Medulla oblongata (tissue), 1 donor: ENCODE measurements at regions not wholly inside any gene's neighbourhood (a gene's known extent, or its start where the extent isn't known, plus 50 kb on each side); places are given as distances from the start of the nearest gene placed in this dataset.

Experiments used
- DNase-seq: peaks from one replicate; pipeline ENCODE4 v3.0.0-alpha.2; 2015; ENCODE audit errors: extremely low spot score

DNA sequence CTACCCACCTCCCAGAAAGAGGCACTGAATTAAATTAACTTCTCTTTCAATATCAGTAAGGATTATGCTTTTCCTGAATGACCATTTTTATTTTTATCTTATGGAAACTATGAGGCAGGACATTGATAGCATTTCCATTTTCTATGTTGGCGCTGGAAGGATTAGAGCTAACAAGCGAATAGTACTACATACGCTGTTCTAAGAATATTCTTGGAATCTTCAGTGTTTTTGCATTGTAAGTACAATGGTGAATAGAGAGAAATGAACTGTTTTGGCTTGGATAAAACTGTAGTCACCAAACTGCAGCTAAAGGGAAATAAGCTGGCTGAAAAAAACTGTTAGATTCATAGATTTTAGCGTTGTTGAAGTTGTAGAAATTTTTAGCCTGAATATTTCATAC lies 779.0 kb upstream of the ADGRL4 start:
- DNase-seq, result no peak

DNA sequence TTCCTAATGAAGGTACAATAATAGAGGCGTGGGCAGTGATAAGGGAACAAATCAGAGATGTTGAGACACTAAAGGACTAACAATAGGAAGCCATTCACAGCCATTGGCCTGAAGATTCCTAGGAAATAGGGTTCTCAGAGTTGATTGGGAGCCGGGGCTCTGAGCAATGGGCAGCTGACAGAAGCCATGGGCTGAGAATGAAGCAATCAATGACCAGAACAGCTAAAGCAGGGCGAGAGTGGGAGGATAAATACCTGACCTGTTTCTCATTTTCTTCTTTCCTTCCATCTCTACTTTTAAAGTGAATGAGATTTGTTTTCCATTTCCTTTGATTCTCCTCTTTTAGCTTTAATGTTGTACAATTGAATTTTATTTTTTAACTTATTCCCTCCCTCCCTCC lies 774.7 kb upstream of the ADGRL4 start:
- DNase-seq, result no peak

- no peak for DNase-seq
Observed at GRCh38 chr1:79777481-79778219, 771.1 kb upstream of the ADGRL4 start.

DNA sequence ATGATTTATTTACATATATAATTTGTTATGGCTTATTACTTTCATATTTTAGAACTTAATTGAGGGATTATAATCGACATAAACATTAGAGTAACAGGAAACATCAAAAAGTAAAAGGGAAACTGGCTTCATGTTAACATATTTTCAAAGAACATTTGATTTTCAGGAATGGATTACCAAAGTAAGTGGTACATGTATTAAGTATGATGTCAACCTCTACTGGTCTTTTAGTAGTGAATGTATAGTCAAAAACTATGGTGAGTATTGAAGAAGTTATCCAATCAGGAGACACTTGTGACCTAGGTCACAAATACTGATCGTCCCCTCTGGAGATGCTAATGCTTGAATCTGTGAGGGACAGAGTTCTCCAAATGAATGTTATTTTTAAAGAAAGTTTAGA lies 768.9 kb upstream of the ADGRL4 start:
- no peak for DNase-seq

- no peak for DNase-seq
Observed at GRCh38 chr1:79773385-79773784, 766.9 kb upstream of the ADGRL4 start.

DNA sequence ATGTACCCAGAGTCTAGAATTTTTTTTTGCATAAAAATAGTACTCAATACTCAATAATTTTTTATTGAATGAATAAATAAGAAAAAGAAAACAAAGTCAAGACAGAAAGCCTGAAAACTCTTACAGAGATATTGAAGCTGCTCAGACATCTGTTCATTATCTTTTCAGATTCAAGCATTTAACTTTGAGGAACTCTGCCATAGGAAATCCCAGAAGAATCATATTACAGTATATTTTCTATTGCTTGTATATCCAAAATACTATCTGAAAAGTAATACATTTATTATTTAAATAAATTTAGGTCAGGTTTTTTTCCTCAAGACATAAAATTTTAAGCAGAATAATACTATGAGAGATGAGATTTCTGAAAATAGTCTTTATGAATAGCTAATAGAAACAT lies 755.9 kb upstream of the ADGRL4 start:
- no peak for DNase-seq

- no peak for DNase-seq
Observed at GRCh38 chr1:79760531-79760930, 754.0 kb upstream of the ADGRL4 start.

DNA sequence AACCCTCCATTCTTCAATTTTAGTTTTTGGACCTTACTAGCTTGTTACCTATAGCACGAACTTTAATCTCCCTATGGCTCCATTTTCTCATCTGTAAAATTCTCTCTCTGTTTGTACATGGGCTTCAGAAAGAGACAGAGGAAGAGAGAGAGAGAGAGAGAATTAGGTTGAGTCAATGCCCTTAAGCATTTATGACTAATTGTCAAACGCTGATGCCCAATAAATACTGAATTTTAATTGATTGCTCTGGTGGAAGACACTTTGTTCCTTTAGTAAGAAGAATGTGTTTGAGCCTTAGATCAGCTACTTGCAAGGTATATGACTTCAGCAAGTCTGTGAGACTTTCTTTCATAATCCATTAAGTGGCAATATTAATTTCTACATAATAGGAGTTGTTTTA lies 743.1 kb upstream of the ADGRL4 start:
- DNase-seq, result no peak

DNA sequence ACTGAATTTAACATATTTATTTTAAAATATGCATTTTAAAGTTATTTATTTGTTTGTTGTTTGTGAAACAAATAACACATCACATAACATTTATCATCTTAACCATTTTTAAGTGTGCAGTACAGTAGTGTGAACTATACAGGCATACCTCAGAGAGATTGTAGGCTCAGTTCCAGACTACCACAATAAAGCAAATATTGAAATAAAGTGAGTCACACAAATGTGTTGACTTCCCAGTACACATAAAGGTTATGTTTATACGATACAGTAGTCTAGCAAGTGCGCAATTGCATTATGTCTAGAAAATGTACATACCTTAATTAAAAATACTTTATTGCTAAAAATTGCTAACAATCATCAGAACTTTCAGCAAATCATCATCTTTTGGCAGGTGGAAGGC lies 739.4 kb upstream of the ADGRL4 start:
- DNase-seq, result no peak

GRCh38 chr1:79744746-79745145 lies 738.2 kb upstream of the ADGRL4 start:
- DNase-seq, result no peak

- DNase-seq, result no peak
Observed at GRCh38 chr1:79741720-79742421, 735.3 kb upstream of the ADGRL4 start.

- DNase-seq, result no peak
Observed at GRCh38 chr1:79738101-79738500, 731.6 kb upstream of the ADGRL4 start.

GRCh38 chr1:79737193-79737592 lies 730.7 kb upstream of the ADGRL4 start:
- DNase-seq, result no peak

GRCh38 chr1:79732950-79733349 lies 726.4 kb upstream of the ADGRL4 start:
- no peak for DNase-seq

- no peak for DNase-seq
Observed at GRCh38 chr1:79726911-79727310, 720.4 kb upstream of the ADGRL4 start.

DNA sequence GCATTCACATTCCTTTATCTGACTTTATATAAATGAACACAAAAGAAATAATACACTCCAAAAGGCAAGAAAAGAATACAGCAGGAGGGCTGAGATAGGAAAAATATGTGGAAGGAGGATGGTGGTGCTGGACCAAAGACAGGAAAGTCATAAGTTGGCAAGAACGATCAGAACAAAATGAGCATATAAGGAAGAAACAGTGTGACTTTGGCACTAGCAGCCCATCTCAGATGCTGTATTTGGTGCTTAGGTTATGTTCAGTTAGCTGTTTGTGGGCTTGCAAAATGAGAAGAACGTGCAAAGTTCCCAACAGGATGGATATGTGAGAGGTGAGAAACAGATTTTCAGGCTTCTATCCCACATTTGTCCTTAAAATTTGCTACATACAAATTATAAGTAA lies 719.8 kb upstream of the ADGRL4 start:
- no peak for DNase-seq

GRCh38 chr1:79716447-79716846 lies 709.9 kb upstream of the ADGRL4 start:
- DNase-seq, result no peak

GRCh38 chr1:79714664-79715063 lies 708.1 kb upstream of the ADGRL4 start:
- DNase-seq, result no peak

DNA sequence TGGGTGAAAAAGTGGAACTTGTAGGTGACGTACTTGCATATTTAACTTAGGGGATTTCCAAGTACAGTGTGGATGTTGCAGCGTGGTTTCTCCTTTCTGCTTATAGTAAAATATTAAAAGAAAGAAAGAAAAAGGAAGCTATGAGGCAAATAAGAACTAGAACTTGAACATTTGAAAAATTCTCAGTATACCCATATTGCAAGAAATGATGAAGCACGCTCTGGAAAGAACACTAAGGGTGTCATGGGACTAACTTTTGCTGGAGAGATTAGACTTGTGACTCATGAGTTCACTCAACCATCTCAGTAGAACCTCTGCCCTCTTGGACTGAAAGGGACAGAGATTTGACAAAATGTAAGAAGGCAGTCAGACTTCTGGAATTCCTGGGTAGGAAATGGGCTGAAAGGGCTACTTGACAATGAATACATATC lies 704.5 kb upstream of the ADGRL4 start:
- DNase-seq, result no peak

DNA sequence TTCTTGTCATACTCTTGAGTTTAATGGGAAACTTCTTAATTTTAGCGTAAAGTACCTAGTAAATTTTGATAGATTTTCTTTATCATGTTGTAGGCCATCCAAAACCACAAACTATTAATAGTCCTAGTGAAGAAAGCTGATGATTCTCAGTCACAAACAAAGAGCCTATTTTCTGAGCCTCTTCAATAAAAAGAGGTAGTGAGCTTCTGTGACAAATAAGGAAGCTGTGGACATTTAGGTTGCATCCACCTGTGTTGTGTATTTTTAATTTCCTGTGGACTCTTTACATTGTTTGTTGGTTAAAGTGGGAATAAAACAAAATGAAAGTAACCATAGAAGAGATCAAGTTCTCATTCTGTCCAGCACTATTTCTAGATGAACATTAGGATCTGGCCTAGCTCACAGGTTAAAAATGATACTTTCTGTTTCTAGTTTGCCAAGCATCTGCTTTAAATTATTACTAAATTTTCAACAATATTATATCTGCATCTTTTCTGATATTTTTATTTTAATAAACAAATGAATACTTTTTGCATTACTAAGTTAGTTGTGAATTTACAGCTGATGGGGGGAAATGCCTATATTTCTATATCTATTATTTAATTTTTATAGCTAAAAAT lies 702.2 kb upstream of the ADGRL4 start:
- no peak for DNase-seq

GRCh38 chr1:79705218-79705617 lies 698.7 kb upstream of the ADGRL4 start:
- DNase-seq, result no peak

GRCh38 chr1:79704067-79704466 lies 697.5 kb upstream of the ADGRL4 start:
- no peak for DNase-seq
